K562 (cell line): ENCODE measurements at regions not wholly inside any gene's neighbourhood (a gene's known extent, or its start where the extent isn't known, plus 50 kb on each side); places are given as distances from the start of the nearest gene placed in this dataset.

Experiments used
- BACH1 ChIP-seq: fragments of 200-800 bp; sonication (Bioruptor generic); IDR thresholded peaks from 2 replicates; pipeline ENCODE4 v1.6.1; 2016; ENCODE audit warnings: missing genetic modification characterization, missing compliant biosample characterization
- DDX20 ChIP-seq: fragments of 450-650 bp; IDR thresholded peaks from 2 replicates; pipeline ENCODE4 v1.6.1; 2016; ENCODE audit warnings: missing genetic modification characterization, low read depth, mild to moderate bottlenecking, missing compliant biosample characterization, moderate library complexity
- HDAC6 ChIP-seq: IDR thresholded peaks from 2 replicates; pipeline ENCODE4 v1.6.1; 2012; ENCODE audit warnings: low read depth, mild to moderate bottlenecking, control low read depth, inconsistent platforms, low read length, moderate library complexity
- KAT2B ChIP-seq: IDR thresholded peaks from one replicate; pipeline ENCODE4 v1.6.1; 2012; ENCODE audit warnings: low read depth, mild to moderate bottlenecking, control low read depth, inconsistent platforms, low read length, moderate library complexity
- KDM1A ChIP-seq, 2 experiments: fragments of 450-650 bp; IDR thresholded peaks; 2 replicates each; pipeline ENCODE4 v1.6.1; 2016; ENCODE audit warnings: mild to moderate bottlenecking in 2 of 2
- OTX1 ChIP-seq: fragments of 450-650 bp; formaldehyde crosslinking; IDR thresholded peaks from 2 replicates; pipeline ENCODE4 v1.4.0; 2022; ENCODE audit warnings: mild to moderate bottlenecking
- PHF20 ChIP-seq: fragments of 450-650 bp; IDR thresholded peaks from 2 replicates; pipeline ENCODE4 v1.6.1; 2018; ENCODE audit not compliant: partially characterized antibody
- PHF21A ChIP-seq: fragments of 450-650 bp; IDR thresholded peaks from 2 replicates; pipeline ENCODE4 v1.6.1; 2017; ENCODE audit warnings: low read depth, borderline replicate concordance
- POLR2AphosphoS5 ChIP-seq: IDR thresholded peaks from 2 replicates; pipeline ENCODE4 v1.6.1; 2011; ENCODE audit warnings: mild to moderate bottlenecking, low read depth, low read length, moderate library complexity; ENCODE audit not compliant: control insufficient read depth, insufficient read depth
- SIN3A ChIP-seq, 2 experiments: fragments of 150-350 bp in 1 of 2; IDR thresholded peaks; 2 replicates each; pipeline ENCODE4 v1.6.1; 2011 to 2016; ENCODE audit warnings: borderline replicate concordance in 2 of 2, low read depth in 2 of 2, low read length in 2 of 2, mild to moderate bottlenecking in 2 of 2, moderate library complexity in 2 of 2; ENCODE audit not compliant: control insufficient read depth in 1 of 2
- ZNF431 ChIP-seq: sonication (generic); formaldehyde crosslinking; IDR thresholded peaks from 2 replicates; pipeline ENCODE4 v1.8.0; 2022; ENCODE audit warnings: mild to moderate bottlenecking, missing genetic modification reagents

DNA sequence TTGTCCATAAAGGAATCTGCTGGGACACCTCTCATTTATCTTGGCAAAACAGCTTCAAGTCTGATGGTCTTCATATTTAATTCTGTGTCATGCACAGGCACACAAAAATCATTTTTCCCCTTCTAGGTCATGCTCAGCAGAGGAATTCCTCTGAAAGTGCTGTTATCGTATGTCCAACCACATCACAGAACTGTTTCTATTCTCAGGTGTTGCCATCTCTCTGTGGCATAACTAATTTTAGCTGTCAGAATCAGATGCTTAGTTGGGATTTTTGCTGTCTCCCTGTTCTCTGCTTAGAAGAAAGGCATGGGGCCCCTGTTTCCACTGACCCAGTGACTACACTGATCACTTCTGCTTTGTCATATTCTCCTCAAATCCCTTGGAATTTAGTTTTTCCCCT lies 608.0 kb upstream of the EPHA7 start:
- TF ChIP-seq OTX1 (CRISPR knock-in tag) (no peak), PHF21A (no peak), ZNF431 (no peak), PHF20 (no peak), KDM1A (IDR thresholded peaks at IDR 0.05) (no peak), POLR2AphosphoS5 (no peak), DDX20 (tag) (no peak), BACH1 (no peak), KAT2B (no peak), SIN3A (IDR thresholded peaks at IDR 0.05; ENCODE audit: borderline replicate concordance in 2 of 2, control insufficient read depth in 1 of 2, low read depth in 2 of 2, low read length in 2 of 2) (no peak), HDAC6 (no peak)
